Erythroblast (primary cell): ENCODE measurements at regions not wholly inside any gene's neighbourhood (a gene's known extent, or its start where the extent isn't known, plus 50 kb on each side); places are given as distances from the start of the nearest gene placed in this dataset.

Source experiments
- GATA1 ChIP-seq: IDR thresholded peaks from 2 replicates; pipeline ENCODE4 v1.6.1; 2011; ENCODE audit warnings: low read depth, mild to moderate bottlenecking, control low read depth, low read length, moderate library complexity
- POLR2A ChIP-seq: IDR thresholded peaks from 2 replicates; pipeline ENCODE4 v1.6.1; 2011; ENCODE audit warnings: mild to moderate bottlenecking, low read length

- no peak for TF ChIP-seq POLR2A
- TF ChIP-seq GATA1 = no peak
These were observed 217.5 kb upstream of the GYPA start for GRCh38 chr4:144357975-144358374.
